ENCODE measurements at regions not wholly inside any gene's neighbourhood (a gene's known extent, or its start where the extent isn't known, plus 50 kb on each side); places are given as distances from the start of the nearest gene placed in this dataset.

DNA sequence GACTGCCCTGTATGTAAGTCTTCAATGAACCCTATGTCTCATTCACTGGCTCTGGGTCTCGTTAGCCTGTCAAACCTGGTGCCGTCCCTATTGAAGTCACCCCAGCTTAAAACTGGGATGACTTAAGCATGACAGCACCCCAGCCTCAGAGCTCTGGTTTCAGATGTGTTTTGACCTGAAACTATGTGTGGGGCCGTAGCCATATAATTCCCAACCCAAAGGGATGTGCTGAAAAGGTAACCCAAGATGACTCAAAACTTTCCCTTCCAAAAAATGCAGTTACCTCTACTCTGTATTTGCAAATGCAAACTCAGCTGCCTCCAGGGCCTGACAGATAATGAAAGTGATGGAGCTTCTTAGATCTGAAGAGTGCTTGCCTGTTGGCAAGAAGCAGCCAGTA is 478.3 kb upstream of the ERCC4 start:
- H3K4me3 ChIP-seq (ENCODE audit: low read length): no peak overlapping the region
- no peaks in the 10 kb centered on the region for H3K79me2 ChIP-seq (ENCODE audit: low read length)
- H3K9ac ChIP-seq (ENCODE audit: low read length): no peak overlapping the region
- ChIA-PET POLR2A (ENCODE audit: unreplicated experiment) (no interaction called here), CTCF (no interaction called here)
- ATAC-seq (no peak), DNase-seq (no peak)
- no peaks in the 10 kb centered on the region for H3K36me3 ChIP-seq (ENCODE audit: low read depth, low read length)
- no peaks in the 10 kb centered on the region for H3K27me3 ChIP-seq (ENCODE audit: low read length)
- H3K27ac ChIP-seq (ENCODE audit: low read length): no peak overlapping the region
- no peak overlapping the region for H3K4me2 ChIP-seq (ENCODE audit: low read length)
- intact Hi-C loops (cut with micrococcal nuclease): no loop called here
- no peaks in the 10 kb centered on the region for H4K20me1 ChIP-seq (ENCODE audit: low read length)
- BruUV-seq (replicated peaks): no TSS peak
- TF ChIP-seq EZH2 (IDR thresholded peaks at IDR 0.05; ENCODE audit: low read length, unreplicated experiment) (no peak), EZH2phosphoT487 (IDR thresholded peaks at IDR 0.05; ENCODE audit: borderline replicate concordance, low read length) (no peak)
- TF ChIP-seq, protein P1, sequence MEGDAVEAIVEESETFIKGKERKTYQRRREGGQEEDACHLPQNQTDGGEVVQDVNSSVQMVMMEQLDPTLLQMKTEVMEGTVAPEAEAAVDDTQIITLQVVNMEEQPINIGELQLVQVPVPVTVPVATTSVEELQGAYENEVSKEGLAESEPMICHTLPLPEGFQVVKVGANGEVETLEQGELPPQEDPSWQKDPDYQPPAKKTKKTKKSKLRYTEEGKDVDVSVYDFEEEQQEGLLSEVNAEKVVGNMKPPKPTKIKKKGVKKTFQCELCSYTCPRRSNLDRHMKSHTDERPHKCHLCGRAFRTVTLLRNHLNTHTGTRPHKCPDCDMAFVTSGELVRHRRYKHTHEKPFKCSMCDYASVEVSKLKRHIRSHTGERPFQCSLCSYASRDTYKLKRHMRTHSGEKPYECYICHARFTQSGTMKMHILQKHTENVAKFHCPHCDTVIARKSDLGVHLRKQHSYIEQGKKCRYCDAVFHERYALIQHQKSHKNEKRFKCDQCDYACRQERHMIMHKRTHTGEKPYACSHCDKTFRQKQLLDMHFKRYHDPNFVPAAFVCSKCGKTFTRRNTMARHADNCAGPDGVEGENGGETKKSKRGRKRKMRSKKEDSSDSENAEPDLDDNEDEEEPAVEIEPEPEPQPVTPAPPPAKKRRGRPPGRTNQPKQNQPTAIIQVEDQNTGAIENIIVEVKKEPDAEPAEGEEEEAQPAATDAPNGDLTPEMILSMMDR (conservative IDR thresholded peaks at IDR 0.05; ENCODE audit: low read depth, low read length): no peak
- H3K9me2 ChIP-seq (replicated peaks; ENCODE audit: low read length): no peaks in the 10 kb centered on the region
- H3K9me3 ChIP-seq (ENCODE audit: low read length): no peaks in the 10 kb centered on the region
- H3K4me1 ChIP-seq (ENCODE audit: insufficient read depth, low read length): no peaks in the 10 kb centered on the region
- no peak overlapping the region for H2AFZ ChIP-seq (ENCODE audit: low read length)
- H3F3A ChIP-seq (ENCODE audit: low read length, unreplicated experiment): no peaks in the 10 kb centered on the region

DNA sequence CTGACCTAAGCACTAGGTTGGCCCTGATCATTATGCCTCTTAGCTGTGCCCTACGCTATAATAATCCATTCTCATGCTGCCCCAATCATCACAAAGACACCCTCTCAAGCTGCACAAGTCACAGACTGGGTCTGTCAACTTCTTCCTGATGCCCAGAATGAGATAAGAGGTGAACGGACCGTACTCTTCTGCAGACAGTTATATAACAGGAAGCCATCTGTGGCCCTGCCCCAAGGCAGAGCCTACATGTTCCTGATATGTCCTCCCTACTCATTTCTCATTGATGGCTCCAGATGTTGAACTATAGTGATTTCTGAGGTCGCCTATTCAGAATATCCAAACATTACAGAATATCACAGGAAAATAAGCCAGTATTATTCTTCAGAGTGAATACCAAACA is 471.6 kb upstream of the ERCC4 start:
- no peaks in the 10 kb centered on the region for H3K79me2 ChIP-seq (ENCODE audit: low read length)
- no peaks in the 10 kb centered on the region for H4K20me1 ChIP-seq (ENCODE audit: low read length)
- no peak overlapping the region for H3K27ac ChIP-seq (ENCODE audit: low read length)
- H3K9ac ChIP-seq (ENCODE audit: low read length): no peak overlapping the region
- H3K4me1 ChIP-seq (ENCODE audit: insufficient read depth, low read length): no peaks in the 10 kb centered on the region
- no peaks in the 10 kb centered on the region for H3K9me2 ChIP-seq (replicated peaks; ENCODE audit: low read length)
- no peaks in the 10 kb centered on the region for H3K9me3 ChIP-seq (ENCODE audit: low read length)
- POLR2A ChIA-PET (ENCODE audit: unreplicated experiment): no interaction called here
- TF ChIP-seq, protein P1 (conservative IDR thresholded peaks at IDR 0.05; ENCODE audit: low read depth, low read length): no peak
- TF ChIP-seq EZH2 (IDR thresholded peaks at IDR 0.05; ENCODE audit: low read length, unreplicated experiment): no peak
- TF ChIP-seq EZH2phosphoT487 (IDR thresholded peaks at IDR 0.05; ENCODE audit: borderline replicate concordance, low read length): no peak
- H3K36me3 ChIP-seq (ENCODE audit: low read depth, low read length): no peaks in the 10 kb centered on the region
- H2AFZ ChIP-seq (ENCODE audit: low read length): no peak overlapping the region
- no peak for DNase-seq
- intact Hi-C loops (cut with micrococcal nuclease): no loop called here
- no peak for ATAC-seq
- BruUV-seq (replicated peaks): no TSS peak
- no peaks in the 10 kb centered on the region for H3K27me3 ChIP-seq (ENCODE audit: low read length)
- H3K4me2 ChIP-seq (ENCODE audit: low read length): no peak overlapping the region
- H3K4me3 ChIP-seq (ENCODE audit: low read length): no peak overlapping the region
- H3F3A ChIP-seq (ENCODE audit: low read length, unreplicated experiment): no peaks in the 10 kb centered on the region
- CTCF ChIA-PET: no interaction called here

DNA sequence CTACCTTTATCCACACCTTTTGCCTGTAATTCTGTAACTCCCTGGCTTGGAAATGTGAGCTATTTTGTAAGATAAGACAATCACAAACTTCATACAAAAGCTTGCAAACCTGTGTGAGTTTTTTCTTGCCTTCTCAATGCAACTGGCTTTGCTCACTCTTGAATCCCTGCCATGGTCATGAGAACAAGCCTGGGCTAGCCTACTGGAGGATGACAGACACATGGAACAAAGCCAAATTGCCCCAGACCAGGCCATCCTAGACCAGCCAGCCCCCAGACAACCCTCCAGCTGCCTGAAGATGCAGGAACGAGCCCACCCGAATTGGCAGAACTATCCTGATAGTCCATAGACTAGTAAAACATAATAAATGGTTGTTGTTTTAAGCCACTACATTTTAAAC is 466.6 kb upstream of the ERCC4 start:
- Histone ChIP-seq H3K9me2 (replicated peaks; ENCODE audit: low read length) (no peaks in the 10 kb centered on the region), H2AFZ (ENCODE audit: low read length) (no peak overlapping the region), H4K20me1 (ENCODE audit: low read length) (no peaks in the 10 kb centered on the region), H3K27ac (ENCODE audit: low read length) (no peak overlapping the region), H3K27me3 (ENCODE audit: low read length) (no peaks in the 10 kb centered on the region), H3K9ac (ENCODE audit: low read length) (no peak overlapping the region), H3K4me1 (ENCODE audit: insufficient read depth, low read length) (no peaks in the 10 kb centered on the region), H3K36me3 (ENCODE audit: low read depth, low read length) (no peaks in the 10 kb centered on the region), H3K9me3 (ENCODE audit: low read length) (no peaks in the 10 kb centered on the region), H3K4me3 (ENCODE audit: low read length) (no peak overlapping the region), H3K4me2 (ENCODE audit: low read length) (no peak overlapping the region), H3K79me2 (ENCODE audit: low read length) (no peaks in the 10 kb centered on the region), H3F3A (ENCODE audit: low read length, unreplicated experiment) (no peaks in the 10 kb centered on the region)
- DNase-seq (no peak), ATAC-seq (no peak)
- no TSS peak for BruUV-seq (replicated peaks)
- CTCF ChIA-PET: no interaction called here
- no peak for TF ChIP-seq EZH2 (IDR thresholded peaks at IDR 0.05; ENCODE audit: low read length, unreplicated experiment)
- no peak for TF ChIP-seq EZH2phosphoT487 (IDR thresholded peaks at IDR 0.05; ENCODE audit: borderline replicate concordance, low read length)
- TF ChIP-seq, protein P1 (conservative IDR thresholded peaks at IDR 0.05; ENCODE audit: low read depth, low read length): no peak
- intact Hi-C loops (cut with micrococcal nuclease): no loop called here
- POLR2A ChIA-PET (ENCODE audit: unreplicated experiment): no interaction called here

Data from PC-3 (cell line).